IMR-90 (cell line): ENCODE measurements at regions not wholly inside any gene's neighbourhood (a gene's known extent, or its start where the extent isn't known, plus 50 kb on each side); places are given as distances from the start of the nearest gene placed in this dataset.

Source experiments
- BHLHE40 ChIP-seq: fragments of 150-350 bp; IDR thresholded peaks from 2 replicates; pipeline ENCODE4 v1.6.1; 2016; ENCODE audit warnings: mild to moderate bottlenecking, low read depth, low read length
- CTCF ChIP-seq: conservative IDR thresholded peaks from 2 replicates; pipeline ENCODE4 v1.5.1; 2012; ENCODE audit warnings: mild to moderate bottlenecking, low read depth, low read length, improper control_type of control experiment
- POLR2A ChIP-seq: IDR thresholded peaks from 2 replicates; pipeline ENCODE4 v1.6.1; 2012; ENCODE audit warnings: mild to moderate bottlenecking, low read depth, low read length
- RFX5 ChIP-seq: IDR thresholded peaks from 2 replicates; pipeline ENCODE4 v1.8.0; 2012; ENCODE audit warnings: low read depth, mild to moderate bottlenecking, low read length, moderate library complexity
- TF ChIP-seq, protein P1 (sequence below): fragments of 150-350 bp; IDR thresholded peaks from 2 replicates; pipeline ENCODE4 v1.6.1; 2016; ENCODE audit warnings: low read depth, mild to moderate bottlenecking, low read length, moderate library complexity, borderline replicate concordance

DNA sequence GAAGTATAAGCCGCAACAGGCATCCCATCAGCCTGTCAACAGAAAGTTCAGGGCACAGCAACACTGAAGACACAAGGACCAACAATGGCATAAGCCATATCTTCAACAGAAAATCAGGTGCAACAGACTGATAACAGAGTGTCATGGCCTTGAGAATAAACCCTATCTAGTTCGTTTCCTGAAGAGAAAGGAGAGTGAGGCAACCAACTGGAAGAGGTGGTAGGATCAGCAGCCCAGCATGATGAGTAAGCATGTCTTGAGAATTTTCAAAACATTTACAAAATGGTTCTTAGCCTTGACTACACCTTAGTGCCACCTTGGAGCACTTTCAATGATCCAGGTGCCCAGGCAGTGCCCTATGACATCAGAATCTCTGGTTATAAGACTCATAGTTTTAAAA lies 290.2 kb upstream of the SEMA3C start:
- TF ChIP-seq BHLHE40 (no peak), POLR2A (no peak), CTCF (no peak), RFX5 (no peak)
- TF ChIP-seq, protein P1, sequence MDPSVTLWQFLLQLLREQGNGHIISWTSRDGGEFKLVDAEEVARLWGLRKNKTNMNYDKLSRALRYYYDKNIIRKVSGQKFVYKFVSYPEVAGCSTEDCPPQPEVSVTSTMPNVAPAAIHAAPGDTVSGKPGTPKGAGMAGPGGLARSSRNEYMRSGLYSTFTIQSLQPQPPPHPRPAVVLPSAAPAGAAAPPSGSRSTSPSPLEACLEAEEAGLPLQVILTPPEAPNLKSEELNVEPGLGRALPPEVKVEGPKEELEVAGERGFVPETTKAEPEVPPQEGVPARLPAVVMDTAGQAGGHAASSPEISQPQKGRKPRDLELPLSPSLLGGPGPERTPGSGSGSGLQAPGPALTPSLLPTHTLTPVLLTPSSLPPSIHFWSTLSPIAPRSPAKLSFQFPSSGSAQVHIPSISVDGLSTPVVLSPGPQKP, result no peak
